ENCODE measurements at regions not wholly inside any gene's neighbourhood (a gene's known extent, or its start where the extent isn't known, plus 50 kb on each side); places are given as distances from the start of the nearest gene placed in this dataset.

GRCh38 chr1:30538993-30539867 lies 184.2 kb downstream of the MATN1 start:
- 65 to 70% methylated on average over 7 of the region's 8 CpGs for WGBS, 2 donors
- intact Hi-C loops (cut with DNase I), result no loop called here
- no peak for DNase-seq
- Histone ChIP-seq H3K27ac (no peak overlapping the region), H3K36me3 (no peaks in the 10 kb centered on the region), H3K27me3 (no peaks in the 10 kb centered on the region), H3K4me3 (replicated peaks in 1 of 3) (no peak overlapping the region), H3K9me3 (no peaks in the 10 kb centered on the region), H3K4me1 (no peaks in the 10 kb centered on the region)
- TF ChIP-seq, protein P1, sequence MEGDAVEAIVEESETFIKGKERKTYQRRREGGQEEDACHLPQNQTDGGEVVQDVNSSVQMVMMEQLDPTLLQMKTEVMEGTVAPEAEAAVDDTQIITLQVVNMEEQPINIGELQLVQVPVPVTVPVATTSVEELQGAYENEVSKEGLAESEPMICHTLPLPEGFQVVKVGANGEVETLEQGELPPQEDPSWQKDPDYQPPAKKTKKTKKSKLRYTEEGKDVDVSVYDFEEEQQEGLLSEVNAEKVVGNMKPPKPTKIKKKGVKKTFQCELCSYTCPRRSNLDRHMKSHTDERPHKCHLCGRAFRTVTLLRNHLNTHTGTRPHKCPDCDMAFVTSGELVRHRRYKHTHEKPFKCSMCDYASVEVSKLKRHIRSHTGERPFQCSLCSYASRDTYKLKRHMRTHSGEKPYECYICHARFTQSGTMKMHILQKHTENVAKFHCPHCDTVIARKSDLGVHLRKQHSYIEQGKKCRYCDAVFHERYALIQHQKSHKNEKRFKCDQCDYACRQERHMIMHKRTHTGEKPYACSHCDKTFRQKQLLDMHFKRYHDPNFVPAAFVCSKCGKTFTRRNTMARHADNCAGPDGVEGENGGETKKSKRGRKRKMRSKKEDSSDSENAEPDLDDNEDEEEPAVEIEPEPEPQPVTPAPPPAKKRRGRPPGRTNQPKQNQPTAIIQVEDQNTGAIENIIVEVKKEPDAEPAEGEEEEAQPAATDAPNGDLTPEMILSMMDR (IDR thresholded peaks at IDR 0.05), result no peak
- no peak for TF ChIP-seq POLR2A (IDR thresholded peaks at IDR 0.05)

DNA sequence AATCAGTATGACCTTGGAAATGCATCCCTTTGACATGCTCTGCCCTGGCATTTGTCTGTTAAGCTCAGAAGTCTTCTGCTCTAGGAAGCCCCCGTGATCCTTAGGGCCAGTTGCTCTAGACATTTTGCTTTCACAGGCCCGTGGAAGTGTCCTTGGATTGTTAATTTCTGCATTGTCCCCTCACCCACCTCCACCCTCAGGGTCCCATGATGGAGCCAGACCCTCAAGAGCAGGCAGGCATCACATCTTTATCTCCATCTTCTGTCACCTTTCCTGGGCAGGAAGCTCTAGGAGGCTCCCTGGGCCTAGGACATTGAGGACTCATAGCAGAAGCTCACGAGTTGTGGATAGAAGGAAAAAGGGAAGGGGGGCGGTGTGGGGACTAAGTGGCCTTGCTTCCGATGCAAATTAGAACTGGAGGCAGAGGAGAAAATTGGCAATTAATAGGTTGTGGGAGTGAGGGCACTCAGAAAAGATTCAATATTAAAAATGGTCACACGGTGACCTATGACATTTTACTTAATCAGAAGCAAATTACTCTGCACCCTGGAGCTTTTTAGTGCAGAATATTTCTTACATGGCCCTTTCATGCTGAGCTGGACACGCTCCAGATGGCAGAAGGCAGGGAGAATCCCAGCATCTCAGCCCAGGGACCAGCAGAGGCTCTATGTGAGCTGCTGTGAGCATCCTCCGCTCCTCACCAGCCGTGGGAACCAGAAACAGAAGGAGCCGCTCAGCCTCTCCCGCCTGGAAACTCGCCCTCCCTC lies 185.0 kb downstream of the MATN1 start:
- H3K27ac ChIP-seq, result no peak overlapping the region
- H3K9me3 ChIP-seq, result no peaks in the 10 kb centered on the region
- H3K36me3 ChIP-seq, result no peaks in the 10 kb centered on the region
- H3K4me3 ChIP-seq (replicated peaks in 1 of 3), result no peak overlapping the region
- TF ChIP-seq, protein P1 (IDR thresholded peaks at IDR 0.05), result no peak
- no peak for TF ChIP-seq POLR2A (IDR thresholded peaks at IDR 0.05)
- no peaks in the 10 kb centered on the region for H3K27me3 ChIP-seq
- intact Hi-C loops (cut with DNase I), result no loop called here
- H3K4me1 ChIP-seq, result no peaks in the 10 kb centered on the region
- no peak for DNase-seq
- 69 to 74% methylated on average over 12 of the region's 12 CpGs for WGBS, 2 donors

DNA sequence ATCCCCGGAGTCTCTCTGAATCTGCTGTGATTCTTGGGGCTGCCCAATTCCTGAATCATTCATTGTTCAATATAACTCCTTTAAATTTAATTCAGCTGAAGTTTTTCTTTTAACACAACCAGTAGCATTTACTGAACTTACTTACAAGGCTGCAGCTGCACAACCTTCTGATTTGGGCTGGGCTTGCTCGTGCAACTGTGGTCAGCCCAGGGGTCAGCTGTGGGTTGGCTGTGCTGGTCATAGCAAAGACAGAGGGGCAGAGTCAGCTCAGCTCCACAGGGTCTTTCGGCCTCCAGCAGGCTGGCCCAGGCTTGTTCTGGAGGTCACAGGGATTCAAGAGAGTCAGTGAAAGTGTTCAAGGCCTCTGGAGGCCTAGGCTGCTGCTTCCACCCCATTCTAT lies 186.1 kb downstream of the MATN1 start:
- Histone ChIP-seq H3K4me3 (replicated peaks in 1 of 3) (no peak overlapping the region), H3K27ac (no peak overlapping the region), H3K27me3 (no peaks in the 10 kb centered on the region), H3K9me3 (no peaks in the 10 kb centered on the region), H3K36me3 (no peaks in the 10 kb centered on the region), H3K4me1 (no peaks in the 10 kb centered on the region)
- 68 to 81% methylated on average over 3 of the region's 3 CpGs for WGBS, 2 donors
- TF ChIP-seq POLR2A (IDR thresholded peaks at IDR 0.05), result no peak
- TF ChIP-seq, protein P1 (IDR thresholded peaks at IDR 0.05), result no peak
- no peak for DNase-seq
- intact Hi-C loops (cut with DNase I), result no loop called here

GRCh38 chr1:30536530-30536929 lies 186.9 kb downstream of the MATN1 start:
- H3K27ac ChIP-seq, result no peak overlapping the region
- no peaks in the 10 kb centered on the region for H3K27me3 ChIP-seq
- H3K36me3 ChIP-seq, result no peaks in the 10 kb centered on the region
- TF ChIP-seq, protein P1 (IDR thresholded peaks at IDR 0.05), result no peak
- TF ChIP-seq POLR2A (IDR thresholded peaks at IDR 0.05), result no peak
- intact Hi-C loops (cut with DNase I), result no loop called here
- H3K4me3 ChIP-seq (replicated peaks in 1 of 3), result no peak overlapping the region
- H3K9me3 ChIP-seq, result no peaks in the 10 kb centered on the region
- WGBS, 2 donors, result 86 to 89% methylated on average over 9 of the region's 9 CpGs
- H3K4me1 ChIP-seq, result no peaks in the 10 kb centered on the region
- DNase-seq, result no peak

Measured in thyroid gland (tissue), 4 donors.